HepG2 (cell line): ENCODE measurements at regions not wholly inside any gene's neighbourhood (a gene's known extent, or its start where the extent isn't known, plus 50 kb on each side); places are given as distances from the start of the nearest gene placed in this dataset.

Experiments
- ATAC-seq: fragments of 200-7000 bp; cut with Tn5 transposase; 3 replicates; pipeline ENCODE4 v1.9.1; 2020; ENCODE audit warnings: mild to moderate bottlenecking, moderate library complexity
- BruUV-seq: library from RNA; stranded (reverse); fragments of 400-500 nt; replicated peaks from 2 replicates; lab custom pipeline; 2021; lab: Mats Ljungman, UMichigan
- CTCF ChIA-PET: fragments of 300-600 bp; formaldehyde crosslinking; extraction: SDS; loops from one replicate; lab custom pipeline; 2021; ENCODE audit warnings: low total read pairs, inconsistent platforms, low intra/inter-chr PET ratio; lab: Yijun Ruan, JAX
- POLR2A ChIA-PET: fragments of 350-600 bp; sonication (Branson Sonifier 250); formaldehyde crosslinking; loops from one replicate; lab custom pipeline; 2020; ENCODE audit warnings: antibody characterized with exemption, inconsistent platforms; lab: Yijun Ruan, JAX
- DNase-seq: peaks from one replicate; pipeline ENCODE4 v3.0.0-alpha.2; 2015; ENCODE audit warnings: low spot score
- FAIRE-seq: peaks from 3 replicates; lab custom pipeline; 2011; peaks lifted over from hg19 to GRCh38; lab: Jason Lieb, UNC
- H2AFZ ChIP-seq: one replicate; pipeline ENCODE4 v1.6.1; 2011; ENCODE audit warnings: low read length, inconsistent platforms
- H3K27ac ChIP-seq: fragments of 300-600 bp; 3 replicates; pipeline ENCODE4 v1.8.0; 2011; ENCODE audit warnings: mixed run types, mild to moderate bottlenecking, mixed read lengths, low read length, inconsistent platforms; ENCODE audit not compliant: insufficient read depth; ENCODE audit errors: extremely low read length
- H3K27me3 ChIP-seq, 2 experiments: fragments of 200-600 bp in 1 of 2; 2 replicates in 1 of 2; 3 replicates in 1 of 2; pipeline versions ENCODE4 v1.6.0 to v1.8.0; 2011; ENCODE audit warnings: low read length in 2 of 2, mild to moderate bottlenecking in 2 of 2, moderate library complexity in 2 of 2, inconsistent platforms in 1 of 2; ENCODE audit not compliant: insufficient read depth in 2 of 2, control insufficient read depth in 1 of 2
- H3K36me3 ChIP-seq, 2 experiments: fragments of 200-600 bp in 1 of 2; replicated peaks in 1 of 2; 2 replicates in 1 of 2; 3 replicates in 1 of 2; pipeline versions ENCODE4 v1.5.1 to v1.8.0; 2011; ENCODE audit warnings: low read length in 2 of 2, inconsistent platforms in 1 of 2; ENCODE audit not compliant: insufficient read depth in 2 of 2, control insufficient read depth in 1 of 2
- H3K4me1 ChIP-seq: 2 replicates; pipeline ENCODE4 v1.5.1; 2012; ENCODE audit warnings: low read length, inconsistent platforms; ENCODE audit not compliant: insufficient read depth
- H3K4me2 ChIP-seq: 2 replicates; pipeline ENCODE4 v1.6.0; 2011; ENCODE audit warnings: low read depth, low read length, inconsistent platforms
- H3K4me3 ChIP-seq, 3 experiments: fragments of 200-600 bp in 1 of 3; sonication (generic), shearing (Covaris generic) in 1 of 3; replicated peaks in 1 of 3; 2 replicates each; pipeline ENCODE4 v1.5.1; 2011 to 2016; ENCODE audit warnings: low read length in 3 of 3, inconsistent platforms in 2 of 3, low read depth in 2 of 3, mild to moderate bottlenecking in 2 of 3, control low read depth in 1 of 3, mixed read lengths in 1 of 3; ENCODE audit not compliant: insufficient read depth in 1 of 3
- H3K79me2 ChIP-seq: one replicate; pipeline ENCODE4 v1.6.1; 2011; ENCODE audit warnings: low read length, inconsistent platforms; ENCODE audit not compliant: insufficient read depth
- H3K9ac ChIP-seq: 2 replicates; pipeline ENCODE4 v1.6.0; 2011; ENCODE audit warnings: mild to moderate bottlenecking, low read depth, low read length, inconsistent platforms; ENCODE audit not compliant: insufficient read depth
- H3K9me3 ChIP-seq: 2 replicates; pipeline ENCODE4 v1.5.1; 2012; ENCODE audit warnings: mild to moderate bottlenecking, low read length
- H4K20me1 ChIP-seq: 2 replicates; pipeline ENCODE4 v1.6.0; 2011; ENCODE audit warnings: inconsistent platforms, mild to moderate bottlenecking, low read length, moderate library complexity; ENCODE audit not compliant: insufficient read depth
- DMAP1 ChIP-seq: IDR thresholded peaks from 2 replicates; pipeline ENCODE4 v1.6.1; 2016
- DPF2 ChIP-seq: sonication (generic); formaldehyde crosslinking; IDR thresholded peaks from 2 replicates; pipeline ENCODE4 v1.4.0; 2020; ENCODE audit warnings: mild to moderate bottlenecking, low read depth, missing genetic modification reagents, borderline replicate concordance
- MYC ChIP-seq: sonication (generic); formaldehyde crosslinking; IDR thresholded peaks from 2 replicates; pipeline ENCODE4 v1.9.0; 2021; ENCODE audit warnings: missing genetic modification reagents, borderline replicate concordance
- SAFB2 ChIP-seq: sonication (generic); formaldehyde crosslinking; IDR thresholded peaks from 2 replicates; pipeline ENCODE4 v1.5.1; 2020; ENCODE audit warnings: missing genetic modification reagents, low read depth, mild to moderate bottlenecking, borderline replicate concordance
- WGBS: methylation state at CpG from one replicate; pipeline ENCODE4 v1.1.6; 2017; ENCODE audit warnings: low lambda C conversion rate; 5-methylcytosine and 5-hydroxymethylcytosine counted together
- in situ Hi-C: cut with HindIII; loops from 2 replicates; pipeline ENCODE4 v1.10.0; 2017; ENCODE audit warnings: low pct_unique_long_range_greater_than_20kb; ENCODE audit not compliant: extremely low pct_ligation_motif_present
- intact Hi-C: fragments of 100-400 bp; cut with micrococcal nuclease; formaldehyde crosslinking; loops from one replicate; pipeline ENCODE4 v1.10.0; 2022; ENCODE audit not compliant: unreplicated experiment
- TF ChIP-seq, protein P1 (sequence below): sonication (generic); formaldehyde crosslinking; IDR thresholded peaks from 2 replicates; pipeline ENCODE4 v1.4.0; 2020; ENCODE audit warnings: missing genetic modification reagents, borderline replicate concordance

DNA sequence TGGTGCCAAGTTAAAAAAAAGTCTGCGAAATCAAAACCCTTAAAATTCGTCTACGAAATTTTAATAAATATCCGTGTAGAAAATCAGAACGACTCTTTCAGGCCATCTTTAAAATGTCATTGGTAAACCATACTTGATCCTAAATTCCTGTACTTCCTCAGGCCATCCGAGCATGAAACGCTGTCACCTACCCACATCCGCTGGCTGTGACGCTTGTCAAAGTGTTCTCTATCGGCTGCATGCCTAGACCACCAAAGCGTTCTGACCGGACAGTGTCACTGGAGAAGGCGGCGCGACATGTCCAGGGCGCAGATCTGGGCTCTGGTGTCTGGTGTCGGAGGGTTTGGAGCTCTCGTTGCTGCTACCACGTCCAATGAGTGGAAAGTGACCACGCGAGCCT lies 119.0 kb upstream of the CLDN10 start:
- FAIRE-seq (no peak), ATAC-seq (no peak), DNase-seq (no peak)
- H3K79me2 ChIP-seq: no peaks in the 10 kb centered on the region
- in situ Hi-C loops: no loop called here
- H3K36me3 ChIP-seq: no peaks in the 10 kb centered on the region
- no peak overlapping the region for H2AFZ ChIP-seq
- 72% methylated on average over 21 of the region's 21 CpGs for WGBS
- no peaks in the 10 kb centered on the region; a peak in 2 of 5 replicates for H3K27me3 ChIP-seq
- CTCF ChIA-PET: no interaction called here
- TF ChIP-seq, protein P1, sequence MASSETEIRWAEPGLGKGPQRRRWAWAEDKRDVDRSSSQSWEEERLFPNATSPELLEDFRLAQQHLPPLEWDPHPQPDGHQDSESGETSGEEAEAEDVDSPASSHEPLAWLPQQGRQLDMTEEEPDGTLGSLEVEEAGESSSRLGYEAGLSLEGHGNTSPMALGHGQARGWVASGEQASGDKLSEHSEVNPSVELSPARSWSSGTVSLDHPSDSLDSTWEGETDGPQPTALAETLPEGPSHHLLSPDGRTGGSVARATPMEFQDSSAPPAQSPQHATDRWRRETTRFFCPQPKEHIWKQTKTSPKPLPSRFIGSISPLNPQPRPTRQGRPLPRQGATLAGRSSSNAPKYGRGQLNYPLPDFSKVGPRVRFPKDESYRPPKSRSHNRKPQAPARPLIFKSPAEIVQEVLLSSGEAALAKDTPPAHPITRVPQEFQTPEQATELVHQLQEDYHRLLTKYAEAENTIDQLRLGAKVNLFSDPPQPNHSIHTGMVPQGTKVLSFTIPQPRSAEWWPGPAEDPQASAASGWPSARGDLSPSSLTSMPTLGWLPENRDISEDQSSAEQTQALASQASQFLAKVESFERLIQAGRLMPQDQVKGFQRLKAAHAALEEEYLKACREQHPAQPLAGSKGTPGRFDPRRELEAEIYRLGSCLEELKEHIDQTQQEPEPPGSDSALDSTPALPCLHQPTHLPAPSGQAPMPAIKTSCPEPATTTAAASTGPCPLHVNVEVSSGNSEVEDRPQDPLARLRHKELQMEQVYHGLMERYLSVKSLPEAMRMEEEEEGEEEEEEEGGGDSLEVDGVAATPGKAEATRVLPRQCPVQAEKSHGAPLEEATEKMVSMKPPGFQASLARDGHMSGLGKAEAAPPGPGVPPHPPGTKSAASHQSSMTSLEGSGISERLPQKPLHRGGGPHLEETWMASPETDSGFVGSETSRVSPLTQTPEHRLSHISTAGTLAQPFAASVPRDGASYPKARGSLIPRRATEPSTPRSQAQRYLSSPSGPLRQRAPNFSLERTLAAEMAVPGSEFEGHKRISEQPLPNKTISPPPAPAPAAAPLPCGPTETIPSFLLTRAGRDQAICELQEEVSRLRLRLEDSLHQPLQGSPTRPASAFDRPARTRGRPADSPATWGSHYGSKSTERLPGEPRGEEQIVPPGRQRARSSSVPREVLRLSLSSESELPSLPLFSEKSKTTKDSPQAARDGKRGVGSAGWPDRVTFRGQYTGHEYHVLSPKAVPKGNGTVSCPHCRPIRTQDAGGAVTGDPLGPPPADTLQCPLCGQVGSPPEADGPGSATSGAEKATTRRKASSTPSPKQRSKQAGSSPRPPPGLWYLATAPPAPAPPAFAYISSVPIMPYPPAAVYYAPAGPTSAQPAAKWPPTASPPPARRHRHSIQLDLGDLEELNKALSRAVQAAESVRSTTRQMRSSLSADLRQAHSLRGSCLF (CRISPR knock-in tag): no peak
- no peak for TF ChIP-seq DPF2 (CRISPR knock-in tag)
- TF ChIP-seq SAFB2 (CRISPR knock-in tag): no peak
- no peak for TF ChIP-seq MYC (CRISPR knock-in tag)
- no peak for TF ChIP-seq DMAP1 (CRISPR knock-in tag)
- TF ChIP-seq, all 625 proteins: peak for 0
- POLR2A ChIA-PET: no interaction called here
- Histone ChIP-seq H3K4me1 (no peaks in the 10 kb centered on the region), H3K9ac (no peak overlapping the region), H3K27ac (no peak overlapping the region), H3K4me2 (no peak overlapping the region), H3K9me3 (no peaks in the 10 kb centered on the region), H3K4me3 (no peak overlapping the region), H4K20me1 (no peaks in the 10 kb centered on the region)
- no TSS peak for BruUV-seq
- intact Hi-C loops: no loop called here
